DMS153 treated with DMSO at 0.1 percent for 48 hours (cell line): ENCODE measurements at regions not wholly inside any gene's neighbourhood (a gene's known extent, or its start where the extent isn't known, plus 50 kb on each side); places are given as distances from the start of the nearest gene placed in this dataset.

Experiments
- DNase-seq: peaks from one replicate; lab custom pipeline; 2025; ENCODE audit not compliant: unreplicated experiment; lab: John Stamatoyannopoulos, UW

DNA sequence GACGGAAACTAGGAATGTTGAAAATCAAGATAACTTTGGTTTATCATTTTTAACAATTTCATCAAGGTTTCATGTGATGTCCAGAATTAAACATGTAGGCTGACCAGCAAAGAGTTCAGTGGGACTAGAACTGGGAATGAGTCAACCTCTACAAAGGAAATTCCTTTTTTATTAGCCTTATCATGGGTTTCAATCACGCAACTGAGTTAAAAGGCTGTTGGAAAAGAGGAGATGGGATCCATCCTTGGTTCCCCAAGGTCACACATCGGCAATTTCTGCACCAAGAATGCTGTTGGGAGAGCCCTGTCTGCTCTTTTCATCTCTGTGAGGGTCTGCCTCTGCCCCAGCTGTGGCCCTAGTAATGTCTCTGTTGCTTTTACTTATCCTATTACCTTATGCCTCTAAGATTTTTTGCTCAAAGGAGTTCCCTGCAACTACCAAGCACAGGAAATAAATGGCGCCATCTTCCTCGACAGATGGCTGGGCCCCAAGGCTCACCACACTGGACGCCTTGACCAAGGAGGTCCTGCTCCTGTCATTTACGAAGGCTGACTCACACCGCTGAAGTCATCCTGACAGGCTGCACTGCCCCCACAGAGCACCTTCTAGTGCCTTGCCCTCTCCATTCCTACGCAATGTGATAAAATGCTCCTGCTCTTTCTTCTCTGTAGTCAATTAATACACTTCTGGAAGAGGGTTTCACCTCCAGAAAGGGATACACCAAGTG is 367.4 kb downstream of the GXYLT1 start:
- DNase-seq, result no peak

DNA sequence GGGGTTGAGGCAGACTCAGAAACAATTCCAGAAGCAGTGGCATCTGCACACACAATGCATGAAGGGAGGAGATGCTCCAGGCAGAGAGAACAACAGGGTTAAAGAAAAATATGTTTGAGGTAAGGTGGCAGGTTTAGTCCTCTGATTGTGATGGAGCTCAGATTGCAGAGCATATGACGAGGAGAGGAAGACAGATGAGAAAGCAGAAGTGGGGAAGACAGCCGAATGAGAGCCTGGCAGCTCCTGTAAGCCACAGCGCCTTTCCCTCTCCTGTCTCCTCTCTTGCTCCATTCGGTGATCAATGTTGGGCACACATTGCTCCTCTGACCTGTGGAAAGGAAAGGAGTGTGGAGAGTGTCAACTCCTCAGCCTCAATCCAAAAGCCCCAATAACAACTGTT is 372.2 kb downstream of the GXYLT1 start:
- DNase-seq, result no peak

DNA sequence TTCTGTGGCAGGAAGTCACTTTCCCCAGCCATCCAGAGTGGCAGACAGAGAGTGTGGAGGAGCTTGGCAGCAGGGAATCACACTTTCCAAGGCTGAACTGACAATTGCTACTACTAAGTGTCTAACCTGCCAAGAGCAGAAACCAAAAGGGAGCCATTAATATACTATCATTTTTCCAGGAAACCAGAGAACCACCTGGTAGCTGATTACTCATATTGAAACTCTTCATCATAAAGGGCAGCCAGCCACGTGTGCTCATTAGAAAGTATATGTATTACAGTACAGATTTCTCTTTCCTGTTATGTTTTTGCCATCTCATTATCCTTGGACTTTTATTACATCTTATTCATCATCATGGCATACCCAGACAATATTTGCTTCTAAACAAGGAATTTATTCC is 374.9 kb downstream of the GXYLT1 start:
- DNase-seq, result no peak

DNA sequence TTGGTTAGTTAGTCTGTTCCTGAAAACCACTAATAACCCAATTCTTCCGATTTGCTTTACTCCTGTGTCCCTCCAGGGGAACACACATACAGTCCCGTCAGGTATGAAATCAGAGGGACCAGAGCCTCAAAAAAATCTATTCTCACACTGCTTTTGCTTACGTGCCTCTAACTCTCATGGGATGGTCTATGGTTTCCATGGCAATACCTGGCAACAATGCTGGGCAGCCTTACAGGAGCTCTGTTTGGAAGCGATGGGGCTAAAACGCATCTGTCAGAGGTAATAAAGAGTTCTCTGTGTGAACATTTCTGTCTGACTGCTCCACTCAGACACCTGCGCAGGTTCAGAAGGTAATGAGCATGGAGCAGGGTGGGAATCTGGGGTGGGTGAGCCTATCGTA is 376.2 kb downstream of the GXYLT1 start:
- no peak for DNase-seq

DNA sequence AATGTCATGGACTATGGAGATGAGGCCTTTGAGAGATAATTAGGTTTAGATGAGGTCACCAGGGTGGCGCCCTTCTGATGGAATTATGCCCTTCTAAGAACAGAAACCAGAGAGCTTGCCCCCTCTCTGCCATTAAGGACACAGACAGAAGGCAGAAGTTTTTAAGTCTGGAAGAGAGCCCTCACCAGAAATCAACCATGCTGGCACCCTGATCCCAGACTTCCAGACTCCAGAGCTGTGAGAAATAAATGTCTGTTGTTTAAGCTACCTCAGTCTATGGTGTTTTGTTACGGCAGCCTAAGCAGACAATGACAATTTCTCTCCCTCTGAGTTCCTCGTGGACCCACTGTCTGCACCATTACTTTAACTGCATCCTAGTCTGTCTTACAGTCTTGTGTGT is 382.0 kb downstream of the GXYLT1 start:
- DNase-seq, result no peak

DNA sequence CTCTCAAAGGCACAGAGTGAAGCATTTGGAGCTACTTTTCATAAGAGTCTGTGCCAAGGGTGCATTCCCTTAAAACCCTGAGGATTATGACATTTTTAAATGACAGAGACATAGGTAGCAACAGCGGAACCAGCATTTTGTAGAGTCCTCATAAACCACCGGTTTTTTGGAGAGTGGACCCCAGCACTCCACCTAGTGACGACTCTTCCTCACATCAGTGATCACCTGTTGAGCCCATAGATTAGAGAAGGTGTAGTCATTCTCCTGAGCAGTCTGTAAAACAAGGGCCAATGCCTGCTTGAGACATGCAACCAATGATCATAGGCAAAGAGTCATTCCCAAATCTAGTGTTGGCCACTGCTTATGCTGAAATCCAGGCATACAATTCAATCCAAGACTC is 399.1 kb downstream of the GXYLT1 start:
- no peak for DNase-seq

DNA sequence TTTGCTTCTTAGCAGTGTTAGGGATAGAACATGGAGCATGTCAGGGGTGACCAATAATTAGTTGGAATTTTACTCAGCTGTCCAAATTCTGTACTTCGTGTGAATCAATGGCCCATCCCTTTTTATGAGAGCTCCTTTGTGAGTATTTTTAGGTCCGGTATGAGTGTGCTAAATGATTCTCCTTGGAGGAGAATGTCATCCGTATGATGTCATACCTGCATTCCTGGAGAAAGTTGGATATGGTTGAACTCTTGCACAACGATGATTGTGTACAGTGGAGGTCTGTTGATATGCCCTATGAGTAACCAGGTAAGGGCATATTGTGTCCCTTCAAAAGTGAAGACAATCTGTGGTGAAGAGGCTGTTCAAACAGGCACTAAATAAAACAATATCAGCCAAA is 400.8 kb downstream of the GXYLT1 start:
- no peak for DNase-seq

DNA sequence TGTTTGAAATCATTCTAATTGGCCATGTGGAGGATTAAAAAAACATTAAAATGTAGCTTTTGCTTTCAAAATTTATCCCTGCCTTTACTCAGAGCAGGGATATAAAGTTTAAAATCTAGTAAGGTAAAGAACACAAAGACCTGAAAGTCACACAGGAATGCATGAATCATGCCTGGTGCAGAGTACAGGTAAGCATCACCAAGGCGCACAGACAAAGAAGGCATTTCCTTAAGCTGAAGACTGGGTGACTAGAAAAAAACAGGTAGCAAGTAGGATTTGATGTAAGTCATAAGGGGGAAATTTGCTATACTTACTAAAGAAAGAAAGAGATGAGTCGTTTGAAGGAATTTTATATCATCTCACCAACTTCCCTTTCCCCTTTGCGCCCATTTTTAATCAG is 405.6 kb downstream of the GXYLT1 start:
- no peak for DNase-seq

DNA sequence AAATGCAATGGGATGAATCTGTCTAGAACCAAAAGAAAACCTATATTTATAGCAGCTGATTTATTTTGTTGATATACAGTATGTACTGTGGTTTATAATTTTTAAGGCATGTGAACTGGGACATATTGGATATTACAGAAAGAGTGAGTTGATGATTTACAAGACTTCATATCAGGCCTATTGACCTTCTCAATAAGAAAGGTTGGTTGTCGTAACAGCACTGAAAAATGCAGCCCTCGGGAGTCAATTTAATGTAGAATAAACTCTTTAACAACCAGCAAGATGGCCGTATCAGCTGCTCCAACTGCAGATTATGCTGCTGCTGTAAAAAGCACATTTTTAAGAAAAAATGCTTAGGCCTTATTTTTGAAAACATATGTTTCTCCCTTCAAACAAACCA is 407.3 kb downstream of the GXYLT1 start:
- DNase-seq, result no peak

DNA sequence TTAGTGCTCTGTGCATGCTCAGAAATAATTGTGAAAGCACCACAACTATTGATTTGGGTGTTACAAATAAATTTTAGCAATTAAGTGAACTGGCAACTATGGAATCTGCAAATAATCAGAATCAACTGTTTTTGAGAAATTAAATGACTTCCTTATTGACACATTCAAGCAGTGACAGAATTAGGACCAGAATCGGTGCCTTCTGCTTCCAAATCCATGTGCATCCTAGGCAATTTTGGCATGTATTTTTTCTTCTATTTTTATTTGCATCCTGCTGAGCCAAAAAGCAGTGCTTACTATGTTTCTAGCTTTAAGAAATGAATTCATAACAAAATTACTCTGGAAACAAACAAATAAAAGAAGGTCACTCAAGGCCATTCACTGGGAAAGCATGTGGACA is 408.2 kb downstream of the GXYLT1 start:
- DNase-seq, result no peak

DNA sequence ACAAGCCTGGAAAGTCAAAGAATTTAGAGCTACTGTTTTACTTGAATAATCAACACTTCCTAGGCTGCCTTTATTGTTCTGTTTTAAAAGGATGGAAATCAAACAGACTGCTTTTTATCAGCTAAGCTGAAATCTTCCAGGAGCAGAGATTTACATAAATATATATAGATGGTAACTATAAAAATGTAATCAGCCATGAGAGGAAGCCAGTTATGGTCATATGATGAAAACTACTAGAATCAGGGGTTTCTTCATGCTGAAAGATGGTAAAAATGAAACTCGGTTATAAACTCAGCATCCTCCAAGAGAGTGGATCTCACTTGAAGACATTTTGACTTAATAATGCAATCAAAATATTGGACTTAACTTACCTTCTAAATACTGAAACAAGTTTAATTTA is 413.0 kb downstream of the GXYLT1 start:
- DNase-seq, result no peak

DNA sequence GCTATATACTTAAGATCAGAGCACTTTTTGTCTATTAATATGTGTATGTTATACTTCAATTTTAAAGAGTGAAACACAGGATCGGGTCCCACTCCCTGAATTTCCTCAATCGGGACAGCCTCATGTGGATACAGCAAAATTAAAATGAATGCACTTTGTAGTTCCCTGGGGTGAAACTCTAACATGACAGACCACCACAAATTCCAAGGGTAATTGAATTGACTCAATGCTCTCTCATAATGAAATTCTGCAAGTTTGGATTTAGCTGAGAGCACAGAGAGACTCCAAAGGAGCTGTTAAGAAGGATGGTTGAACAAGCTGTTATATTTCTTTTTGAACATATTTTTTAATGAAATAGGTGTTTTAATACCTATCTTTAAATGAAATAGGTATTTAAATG is 413.6 kb downstream of the GXYLT1 start:
- DNase-seq, result no peak

DNA sequence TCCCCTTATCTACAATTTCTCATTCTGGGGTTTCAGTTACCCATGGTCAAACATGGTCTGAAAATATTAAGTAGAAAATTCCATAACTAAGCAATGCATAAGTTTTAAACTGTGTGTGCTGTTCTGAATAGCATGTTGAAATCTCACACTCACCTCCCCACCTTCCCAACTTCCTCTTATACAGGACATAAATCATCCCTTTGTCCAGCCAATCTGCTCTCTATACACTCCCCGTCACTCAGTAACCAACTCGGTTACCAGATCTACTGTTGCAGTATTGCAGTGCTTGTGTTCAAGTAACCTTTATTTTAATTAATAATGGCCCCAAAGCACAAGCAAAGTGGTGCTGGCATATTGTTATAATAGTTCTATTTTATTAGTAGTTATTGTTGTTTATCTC is 420.5 kb downstream of the GXYLT1 start:
- peak; percentile 7 for DNase-seq

DNA sequence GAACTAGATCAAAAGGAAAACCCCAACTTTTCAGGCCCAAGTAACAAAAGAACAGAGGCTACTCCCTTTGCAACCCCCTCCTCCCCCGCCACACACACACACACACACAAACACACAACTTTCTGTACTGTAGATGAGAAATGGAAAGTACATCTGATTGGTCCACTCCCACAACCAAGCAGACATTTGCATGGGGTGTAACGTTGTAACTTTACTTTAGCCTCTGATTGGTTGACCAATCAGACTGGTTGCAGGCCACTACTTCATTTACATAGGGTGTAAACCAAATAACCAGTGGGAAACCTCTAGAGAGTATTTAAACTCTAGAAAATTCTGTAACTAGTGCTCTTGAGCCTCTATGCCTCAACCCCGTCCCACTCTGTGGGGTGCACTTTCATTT is 425.5 kb downstream of the GXYLT1 start:
- no peak for DNase-seq

DNA sequence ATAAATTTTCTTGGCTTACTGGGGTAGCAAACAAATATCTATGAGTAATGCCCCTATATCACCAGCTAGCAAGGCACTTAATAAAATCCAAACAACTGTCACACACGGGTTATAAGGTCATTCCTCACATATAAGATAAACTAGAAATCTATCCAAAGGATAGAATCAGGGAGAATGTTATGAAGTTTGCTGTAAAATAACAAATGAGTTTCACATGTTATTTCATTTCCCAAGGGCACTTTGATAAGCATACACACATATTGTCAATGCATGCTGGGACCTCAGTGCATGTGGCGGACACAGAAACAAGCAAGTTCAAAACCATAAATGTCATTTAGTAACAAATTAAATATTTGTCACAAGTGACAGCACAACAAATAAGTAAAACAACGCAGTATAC is 429.4 kb downstream of the GXYLT1 start:
- no peak for DNase-seq

DNA sequence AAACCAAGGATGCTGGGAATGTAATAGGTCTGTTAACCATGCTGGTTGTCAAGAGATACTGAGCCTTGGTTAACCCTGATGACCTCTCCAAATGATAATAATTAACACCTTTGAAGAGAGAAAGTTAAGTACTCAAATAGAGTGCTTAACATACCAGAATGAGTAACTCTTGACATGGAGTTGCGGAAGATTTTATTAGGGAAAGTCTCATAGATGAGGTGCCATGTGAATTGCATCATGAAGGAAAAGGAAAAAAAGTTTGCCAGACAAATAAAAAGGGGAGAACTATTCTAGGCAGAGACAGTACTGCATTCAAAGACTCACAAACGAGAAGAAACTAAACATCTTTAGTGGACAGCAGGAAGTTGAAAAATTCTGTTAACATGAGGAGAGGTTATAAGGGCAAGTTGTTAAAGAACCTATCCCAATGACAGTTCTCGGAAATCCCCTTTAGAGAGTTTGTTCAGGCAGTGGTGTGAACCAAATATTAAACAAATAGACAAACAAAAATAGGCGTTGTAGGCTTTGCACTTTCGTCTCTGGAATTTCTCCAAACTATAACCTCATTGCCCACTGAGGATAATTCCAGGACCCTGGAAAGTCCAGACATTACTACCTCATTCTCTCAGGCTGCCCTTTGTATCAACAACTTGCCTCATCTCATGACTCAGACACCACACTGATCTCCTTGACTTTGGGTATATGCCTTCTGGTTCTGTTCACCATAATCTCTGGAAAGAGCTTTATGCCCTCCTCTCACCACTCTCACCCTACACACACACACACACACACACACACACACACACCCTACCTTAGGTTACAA is 435.0 kb downstream of the GXYLT1 start:
- DNase-seq, result no peak

DNA sequence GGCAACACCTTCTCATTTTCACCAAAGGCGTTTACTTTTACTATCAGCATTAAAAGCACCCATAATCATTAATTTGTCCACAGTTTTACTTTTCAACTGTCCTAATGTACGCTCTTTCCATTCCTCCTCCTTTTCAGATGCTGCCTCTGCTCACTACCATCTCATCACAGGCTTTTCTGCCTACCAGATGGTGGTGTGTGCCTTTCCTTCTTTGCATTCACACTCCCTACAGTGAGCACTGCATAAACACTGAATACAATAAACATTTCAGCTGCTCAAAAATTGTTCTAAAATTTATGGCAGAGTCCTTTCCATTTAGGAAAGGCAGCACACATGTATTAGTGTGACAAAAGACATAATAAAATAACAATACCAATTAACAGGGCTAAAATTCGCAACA is 435.7 kb downstream of the GXYLT1 start:
- no peak for DNase-seq

DNA sequence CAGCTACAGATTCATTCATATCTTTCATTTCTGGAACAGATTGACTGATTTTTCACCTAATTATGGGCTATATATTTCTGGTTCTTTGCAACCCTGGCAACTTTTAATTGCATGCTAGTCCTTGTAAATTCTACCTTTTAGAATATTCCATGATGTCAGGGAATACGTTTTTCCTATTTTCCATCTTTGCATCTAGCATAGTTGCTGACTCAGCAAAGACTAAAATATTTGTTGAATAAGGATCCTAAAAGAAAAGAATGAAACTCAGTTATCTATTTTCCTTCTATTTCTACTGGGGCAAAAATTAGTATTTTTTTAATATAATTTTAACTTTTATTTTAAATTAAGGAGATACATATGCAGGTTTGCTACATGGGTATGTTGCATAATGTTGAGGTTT is 438.3 kb downstream of the GXYLT1 start:
- no peak for DNase-seq

DNA sequence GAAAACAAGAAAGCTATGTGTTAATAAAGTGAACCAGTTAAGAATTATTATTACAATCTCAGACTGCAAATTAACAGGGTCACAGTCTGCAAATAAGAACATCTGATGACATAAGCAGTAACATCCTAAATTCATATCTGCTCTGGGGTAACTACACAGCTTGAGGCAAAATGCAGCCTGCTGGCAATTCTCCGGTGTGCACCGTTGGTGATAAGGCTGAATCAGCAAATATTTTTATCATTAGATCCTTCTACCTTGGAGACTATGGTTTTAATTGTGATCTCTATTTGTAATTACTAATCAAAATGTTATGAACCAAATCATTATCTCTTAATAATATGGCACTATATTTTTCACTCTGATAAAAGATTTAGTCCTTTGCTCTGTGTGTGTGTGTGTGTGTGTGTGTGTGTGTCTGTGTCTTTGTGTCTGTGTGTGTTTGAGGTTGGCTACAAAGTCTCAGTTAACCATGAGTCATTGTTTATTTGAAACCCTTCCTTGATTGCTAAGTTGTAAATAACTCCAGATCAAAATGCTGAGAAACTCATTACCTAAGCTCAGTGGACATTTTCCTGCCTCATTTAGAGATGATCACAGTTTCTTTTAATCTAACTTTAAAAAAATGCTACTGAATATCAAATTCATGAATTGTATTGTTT is 442.6 kb downstream of the GXYLT1 start:
- DNase-seq, result no peak

DNA sequence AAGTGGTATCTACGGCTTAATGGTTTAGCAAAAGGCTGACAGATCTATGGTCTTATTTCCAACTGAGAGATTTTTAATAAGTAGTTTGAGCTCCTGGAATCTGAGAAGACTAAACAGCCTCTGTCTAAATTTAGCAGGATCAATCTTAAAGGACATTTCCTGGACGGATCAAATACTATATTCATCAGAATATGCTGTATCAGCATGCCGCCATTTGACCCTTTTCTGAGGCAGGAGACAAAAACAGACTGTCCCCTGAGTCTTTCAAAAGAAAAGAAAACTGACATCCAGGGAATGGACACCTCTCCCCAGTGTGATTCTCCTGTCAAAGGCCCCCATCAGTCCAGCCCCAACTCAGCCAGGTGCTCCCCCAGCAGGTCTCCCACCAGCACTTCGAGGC is 443.7 kb downstream of the GXYLT1 start:
- no peak for DNase-seq

DNA sequence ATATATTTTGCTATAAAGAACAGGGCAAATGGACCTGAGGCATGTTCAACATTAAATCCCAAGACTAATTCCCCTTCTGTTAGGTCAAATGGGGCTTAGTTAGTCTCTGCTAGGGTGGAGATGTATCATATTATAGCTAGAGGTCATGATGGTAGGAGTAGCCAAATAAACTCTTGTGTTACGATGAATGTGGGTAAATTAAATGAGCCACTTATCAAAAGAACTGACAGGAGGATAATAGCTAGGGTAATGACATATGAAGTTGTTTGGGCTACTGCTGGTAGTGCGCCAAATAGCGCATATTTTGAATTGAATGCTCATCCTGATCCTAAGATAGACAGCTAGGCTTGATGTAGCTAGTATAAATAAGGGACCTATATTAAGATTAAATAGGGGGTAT is 445.0 kb downstream of the GXYLT1 start:
- peak; percentile 92 for DNase-seq

DNA sequence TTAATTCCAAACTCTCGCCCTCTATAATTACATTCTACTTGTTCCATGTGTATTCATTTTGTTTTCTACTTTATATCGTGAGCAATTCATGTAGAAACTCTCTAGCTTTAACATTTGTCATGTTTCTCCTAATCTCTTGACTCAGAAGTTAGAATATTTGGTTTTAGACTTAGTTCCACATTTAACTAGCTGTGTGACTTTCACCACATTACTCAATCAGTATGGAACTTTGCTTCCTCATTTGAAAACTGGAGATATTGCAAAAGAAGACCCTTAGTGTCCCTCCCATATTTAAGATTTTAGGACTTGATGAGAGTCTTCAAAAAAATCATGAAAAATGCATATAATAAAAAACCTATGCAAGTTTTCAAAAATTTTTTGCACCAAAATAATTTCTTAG is 447.5 kb downstream of the GXYLT1 start:
- DNase-seq, result no peak
